Epithelial cell of esophagus (primary cell): ENCODE measurements at regions not wholly inside any gene's neighbourhood (a gene's known extent, or its start where the extent isn't known, plus 50 kb on each side); places are given as distances from the start of the nearest gene placed in this dataset.
A peak's percentile ranks its signal among the peaks of the same experiment; 100 is the strongest.
"Not testable (repeated sequence)": the region's sequence is repeated elsewhere in the genome, so short reads cannot be mapped to it uniquely, and the experiment has no call there.

Experiments
- DNase-seq: peaks from one replicate; pipeline ENCODE4 v3.0.0; 2010; ENCODE audit warnings: low read depth
- H3K4me3 ChIP-seq: 2 replicates; pipeline ENCODE4 v1.5.1; 2011; ENCODE audit warnings: mild to moderate bottlenecking, low read length, control low read depth
- CTCF ChIP-seq: IDR thresholded peaks from 2 replicates; pipeline ENCODE4 v1.5.1; 2011; ENCODE audit warnings: low read depth, mild to moderate bottlenecking, low read length, control low read depth, inconsistent platforms; ENCODE audit not compliant: insufficient read depth; ENCODE audit errors: missing control alignments

GRCh38 chr2:226540204-226540994 lies 259.2 kb downstream of the IRS1 start:
- no peak overlapping the region for H3K4me3 ChIP-seq
- DNase-seq: no peak
- TF ChIP-seq CTCF: no peak

GRCh38 chr2:226536410-226536809 lies 263.2 kb downstream of the IRS1 start:
- no peak overlapping the region for H3K4me3 ChIP-seq
- no peak for DNase-seq
- TF ChIP-seq CTCF: no peak

GRCh38 chr2:226532976-226533375 lies 266.6 kb downstream of the IRS1 start:
- not testable (repeated sequence) for DNase-seq

GRCh38 chr2:226531061-226531810 lies 268.4 kb downstream of the IRS1 start:
- no peak for DNase-seq
- TF ChIP-seq CTCF: no peak
- no peak overlapping the region for H3K4me3 ChIP-seq

More at GRCh38 chr2:226532976-226533375, 266.6 kb downstream of the IRS1 start:
- H3K4me3 ChIP-seq: not testable (repeated sequence)

GRCh38 chr2:226529556-226529955 lies 270.1 kb downstream of the IRS1 start:
- no peak overlapping the region for H3K4me3 ChIP-seq
- no peak for DNase-seq
- no peak for TF ChIP-seq CTCF

GRCh38 chr2:226526716-226527115 lies 272.9 kb downstream of the IRS1 start:
- TF ChIP-seq CTCF: no peak
- no peak overlapping the region for H3K4me3 ChIP-seq
- no peak for DNase-seq

- no peak overlapping the region for H3K4me3 ChIP-seq
- peak; percentile 21 for DNase-seq
- TF ChIP-seq CTCF: no peak
Observed at GRCh38 chr2:226524381-226524843, 275.2 kb downstream of the IRS1 start.
